B cell (primary cell): ENCODE measurements at regions not wholly inside any gene's neighbourhood (a gene's known extent, or its start where the extent isn't known, plus 50 kb on each side); places are given as distances from the start of the nearest gene placed in this dataset.

ENCODE experiments used
- ATAC-seq: fragments of 200-7000 bp; cut with Tn5 transposase; one replicate; pipeline ENCODE4 v1.10.0; 2021; ENCODE audit warnings: low read depth, mild to moderate bottlenecking, moderate number of reproducible peaks, moderate library complexity
- CTCF ChIA-PET: fragments of 350-600 bp; sonication (Branson Sonifier 250); formaldehyde crosslinking; loops from one replicate; lab custom pipeline; 2021; ENCODE audit warnings: antibody characterized with exemption, inconsistent platforms; lab: Charles Lee
- POLR2A ChIA-PET: fragments of 350-600 bp; sonication (Branson Sonifier 250); formaldehyde crosslinking; loops from one replicate; lab custom pipeline; 2021; ENCODE audit warnings: antibody characterized with exemption; lab: Charles Lee
- DNase-seq: peaks from one replicate; pipeline ENCODE4 v3.0.0; 2013
- H2AFZ ChIP-seq: 2 replicates; pipeline ENCODE4 v1.6.1; 2012; ENCODE audit warnings: mild to moderate bottlenecking, low read depth, low read length; ENCODE audit not compliant: insufficient read depth, poor library complexity, severe bottlenecking
- H3K27ac ChIP-seq, 2 donors: 1 replicate in 1 of 2; 2 replicates in 1 of 2; pipeline ENCODE4 v1.5.1; 2012 to 2013; ENCODE audit warnings: low read length in 2 of 2, mild to moderate bottlenecking in 2 of 2, moderate library complexity in 1 of 2
- H3K27me3 ChIP-seq, 4 experiments: fragments of 200-600 bp in 1 of 4; sonication (generic) in 1 of 4; replicated peaks in 1 of 4; 1 replicate in 2 of 4; 2 replicates in 2 of 4; pipeline versions ENCODE4 v1.6.1 to v1.7.0; 2013 to 2016; ENCODE audit warnings: low read length in 3 of 4, mild to moderate bottlenecking in 2 of 4, mixed read lengths in 1 of 4, moderate library complexity in 1 of 4; ENCODE audit not compliant: insufficient read depth in 4 of 4, control insufficient read depth in 3 of 4; ENCODE audit errors: control extremely low read depth in 1 of 4
- H3K36me3 ChIP-seq, 2 experiments: replicated peaks in 1 of 2; 1 replicate in 1 of 2; 2 replicates in 1 of 2; pipeline versions ENCODE4 v1.6.1 to v1.7.1; 2013; ENCODE audit warnings: low read length in 1 of 2; ENCODE audit not compliant: insufficient read depth in 2 of 2, control insufficient read depth in 1 of 2; ENCODE audit errors: control extremely low read depth in 1 of 2, extremely low read depth in 1 of 2
- H3K4me1 ChIP-seq, 2 donors: fragments of 200-600 bp in 1 of 2; sonication (generic) in 1 of 2; 1 replicate in 1 of 2; 2 replicates in 1 of 2; pipeline versions ENCODE4 v1.5.1 to v1.6.1; 2013 to 2017; ENCODE audit warnings: low read length in 2 of 2; ENCODE audit not compliant: control insufficient read depth in 2 of 2, insufficient read depth in 2 of 2
- H3K4me2 ChIP-seq: replicated peaks from 2 replicates; pipeline ENCODE3; 2012; ENCODE audit warnings: mild to moderate bottlenecking, low read depth, low read length; ENCODE audit not compliant: poor library complexity, severe bottlenecking
- H3K4me3 ChIP-seq, 5 experiments: fragments of 200-600 bp in 1 of 5; sonication (generic) in 1 of 5; 1 replicate in 3 of 5; 2 replicates in 2 of 5; pipeline versions ENCODE4 v1.5.1 to v1.7.0; 2011 to 2016; ENCODE audit warnings: low read length in 4 of 5, mild to moderate bottlenecking in 4 of 5, low read depth in 2 of 5, control low read depth in 1 of 5, moderate library complexity in 1 of 5; ENCODE audit not compliant: insufficient read depth in 1 of 5; ENCODE audit errors: control extremely low read depth in 1 of 5, extremely low read depth in 1 of 5
- H3K79me2 ChIP-seq: fragments of 200-600 bp; sonication (generic); one replicate; pipeline ENCODE4 v1.6.0; 2016; ENCODE audit warnings: low read length; ENCODE audit not compliant: control insufficient read depth, insufficient read depth
- H3K9ac ChIP-seq: fragments of 200-600 bp; sonication (generic); 2 replicates; pipeline ENCODE4 v1.6.1; 2017; ENCODE audit warnings: mild to moderate bottlenecking, low read length, moderate library complexity
- H3K9me3 ChIP-seq, 3 donors: one replicate each; pipeline versions ENCODE4 v1.6.1 to v1.7.1; 2013; ENCODE audit warnings: low read length in 2 of 3; ENCODE audit not compliant: control insufficient read depth in 2 of 3, insufficient read depth in 1 of 3; ENCODE audit errors: control extremely low read depth in 1 of 3
- H4K20me1 ChIP-seq: 2 replicates; pipeline ENCODE4 v1.6.0; 2012; ENCODE audit warnings: mild to moderate bottlenecking, low read length; ENCODE audit not compliant: insufficient read depth, control insufficient read depth, poor library complexity, severe bottlenecking
- H3K27ac Mint-ChIP-seq: one replicate; pipeline ENCODE4 v1.8.0; 2021; ENCODE audit warnings: mixed read lengths
- H3K27me3 Mint-ChIP-seq: one replicate; pipeline ENCODE4 v1.8.0; 2021; ENCODE audit warnings: mixed read lengths
- H3K4me1 Mint-ChIP-seq: one replicate; pipeline ENCODE4 v1.8.0; 2021; ENCODE audit warnings: mixed read lengths
- H3K4me3 Mint-ChIP-seq: one replicate; pipeline ENCODE4 v1.8.0; 2021; ENCODE audit warnings: mixed read lengths
- H3K9me3 Mint-ChIP-seq: one replicate; pipeline ENCODE4 v1.8.0; 2022; ENCODE audit warnings: mixed read lengths; ENCODE audit not compliant: insufficient read depth
- CTCF ChIP-seq: fragments of 200-600 bp; IDR thresholded peaks from one replicate; pipeline ENCODE4 v1.8.0; 2022; ENCODE audit warnings: antibody characterized with exemption, mild to moderate bottlenecking
- EZH2 ChIP-seq: IDR thresholded peaks from 2 replicates; pipeline ENCODE4 v1.6.1; 2012; ENCODE audit warnings: borderline replicate concordance, low read depth, mild to moderate bottlenecking, moderate library complexity, low read length; ENCODE audit not compliant: insufficient read depth, poor library complexity, severe bottlenecking
- WGBS: methylation state at CpG from one replicate; pipeline ENCODE4 v1.1.5; 2013; ENCODE audit warnings: missing lambda C conversion rate; ENCODE audit not compliant: insufficient coverage; 5-methylcytosine and 5-hydroxymethylcytosine counted together
- intact Hi-C: fragments of 100-400 bp; cut with micrococcal nuclease; formaldehyde crosslinking; loops from one replicate; pipeline ENCODE4 v1.10.0; 2022

- no peaks in the 10 kb centered on the region for H3K9me3 ChIP-seq
- intact Hi-C loops = no loop called here
- H2AFZ ChIP-seq = no peak overlapping the region
- Mint-ChIP-seq H3K4me1 (no peaks in the 10 kb centered on the region), H3K4me3 (no peak overlapping the region), H3K27me3 (no peaks in the 10 kb centered on the region), H3K9me3 (no peaks in the 10 kb centered on the region), H3K27ac (no peak overlapping the region)
- WGBS = no CpG with 5 or more reads among the region's 2 CpGs
- CTCF ChIA-PET = no interaction called here
- H3K27ac ChIP-seq = no peak overlapping the region
- no peaks in the 10 kb centered on the region for H4K20me1 ChIP-seq
- H3K36me3 ChIP-seq = no peaks in the 10 kb centered on the region
- H3K4me2 ChIP-seq = no peak overlapping the region
- no peak overlapping the region for H3K9ac ChIP-seq
- no peak for DNase-seq
- H3K79me2 ChIP-seq = no peaks in the 10 kb centered on the region
- no peak for TF ChIP-seq EZH2
- no peak for TF ChIP-seq CTCF
- no peak for ATAC-seq
- no peaks in the 10 kb centered on the region for H3K27me3 ChIP-seq
- H3K4me1 ChIP-seq = no peaks in the 10 kb centered on the region
- H3K4me3 ChIP-seq = no peak overlapping the region
- POLR2A ChIA-PET = no interaction called here
These were observed 236.3 kb upstream of the ZC3H12C start for GRCh38 chr11:109856928-109857327.

GRCh38 chr11:109857637-109858036 is 235.6 kb upstream of the ZC3H12C start:
- Mint-ChIP-seq H3K27ac (no peak overlapping the region), H3K4me1 (no peaks in the 10 kb centered on the region), H3K9me3 (no peaks in the 10 kb centered on the region), H3K4me3 (no peak overlapping the region), H3K27me3 (no peaks in the 10 kb centered on the region)
- ATAC-seq (no peak), DNase-seq (no peak)
- Histone ChIP-seq H3K4me2 (no peak overlapping the region), H3K4me1 (no peaks in the 10 kb centered on the region), H3K4me3 (no peak overlapping the region), H3K27ac (no peak overlapping the region), H3K79me2 (no peaks in the 10 kb centered on the region), H3K27me3 (no peaks in the 10 kb centered on the region), H3K36me3 (no peaks in the 10 kb centered on the region), H4K20me1 (no peaks in the 10 kb centered on the region), H3K9me3 (no peaks in the 10 kb centered on the region), H3K9ac (no peak overlapping the region), H2AFZ (no peak overlapping the region)
- intact Hi-C loops = no loop called here
- TF ChIP-seq EZH2 (no peak), CTCF (no peak)
- POLR2A ChIA-PET = no interaction called here
- CTCF ChIA-PET = no interaction called here
